Endothelial cell (in vitro differentiated cells): ENCODE measurements at regions not wholly inside any gene's neighbourhood (a gene's known extent, or its start where the extent isn't known, plus 50 kb on each side); places are given as distances from the start of the nearest gene placed in this dataset.

Experiments used
- DNase-seq: peaks from one replicate; pipeline ENCODE4 v3.0.0; 2021; ENCODE audit warnings: low spot score
- H3K27ac Mint-ChIP-seq: one replicate; pipeline ENCODE4 v1.8.0; 2021; ENCODE audit warnings: mixed read lengths, inconsistent platforms; ENCODE audit not compliant: unreplicated experiment
- H3K27me3 Mint-ChIP-seq: one replicate; pipeline ENCODE4 v1.8.0; 2021; ENCODE audit warnings: mild to moderate bottlenecking, moderate library complexity, mixed read lengths, inconsistent platforms; ENCODE audit not compliant: unreplicated experiment
- H3K36me3 Mint-ChIP-seq: one replicate; pipeline ENCODE4 v1.8.0; 2021; ENCODE audit warnings: mild to moderate bottlenecking, low read depth, mixed read lengths, inconsistent platforms; ENCODE audit not compliant: unreplicated experiment
- H3K4me1 Mint-ChIP-seq: one replicate; pipeline ENCODE4 v1.8.0; 2021; ENCODE audit warnings: mild to moderate bottlenecking, mixed read lengths, inconsistent platforms; ENCODE audit not compliant: unreplicated experiment
- H3K4me3 Mint-ChIP-seq: one replicate; pipeline ENCODE4 v1.8.0; 2021; ENCODE audit warnings: mild to moderate bottlenecking, mixed read lengths, inconsistent platforms; ENCODE audit not compliant: unreplicated experiment
- H3K9me3 Mint-ChIP-seq: one replicate; pipeline ENCODE4 v1.8.0; 2021; ENCODE audit warnings: mixed read lengths, inconsistent platforms; ENCODE audit not compliant: unreplicated experiment
- CTCF ChIP-seq: fragments of 200-600 bp; sonication (generic); IDR thresholded peaks from one replicate; pipeline ENCODE4 v1.5.0; 2021; ENCODE audit warnings: antibody characterized with exemption; ENCODE audit not compliant: unreplicated experiment

- Mint-ChIP-seq H3K36me3 (no peaks in the 10 kb centered on the region), H3K27me3 (no peaks in the 10 kb centered on the region), H3K9me3 (no peaks in the 10 kb centered on the region), H3K4me1 (peaks cover 10% of the 10 kb centered on the region), H3K4me3 (no peak overlapping the region), H3K27ac (no peak overlapping the region)
- no peak for TF ChIP-seq CTCF
- DNase-seq = no peak
These were observed 175.4 kb downstream of the SUCNR1 start for GRCh38 chr3:152048831-152049230.

- Mint-ChIP-seq H3K4me3 (no peak overlapping the region), H3K4me1 (peaks cover 10% of the 10 kb centered on the region), H3K9me3 (no peaks in the 10 kb centered on the region), H3K27ac (no peak overlapping the region), H3K36me3 (no peaks in the 10 kb centered on the region), H3K27me3 (no peaks in the 10 kb centered on the region)
- no peak for DNase-seq
- no peak for TF ChIP-seq CTCF
These were observed 177.5 kb downstream of the SUCNR1 start for GRCh38 chr3:152050903-152051302.

- H3K27me3 Mint-ChIP-seq = no peaks in the 10 kb centered on the region
- DNase-seq = no peak
- no peak for TF ChIP-seq CTCF
- H3K4me3 Mint-ChIP-seq = no peak overlapping the region
- H3K9me3 Mint-ChIP-seq = no peaks in the 10 kb centered on the region
- H3K4me1 Mint-ChIP-seq = peaks cover 10% of the 10 kb centered on the region
- H3K27ac Mint-ChIP-seq = no peak overlapping the region
- H3K36me3 Mint-ChIP-seq = no peaks in the 10 kb centered on the region
These were observed 178.3 kb downstream of the SUCNR1 start for GRCh38 chr3:152051501-152052404.

DNA sequence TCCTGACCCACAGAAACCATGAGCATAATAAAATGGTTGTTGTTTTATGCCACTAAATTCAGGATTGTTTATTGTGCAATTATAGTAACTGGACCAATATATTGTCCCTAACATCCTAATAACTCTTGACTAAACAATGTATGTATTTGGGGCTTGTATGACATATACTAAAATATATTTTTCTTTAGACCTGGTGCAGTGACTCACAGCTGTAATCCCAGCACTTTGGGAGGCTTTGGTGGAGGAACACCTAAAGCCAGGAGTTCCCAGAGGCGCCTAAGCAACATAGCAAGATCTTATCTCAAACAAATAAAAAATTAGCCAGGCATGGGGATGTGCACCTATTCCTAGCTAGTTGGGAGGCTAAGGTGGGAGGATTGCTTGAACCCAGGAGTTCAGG lies 180.4 kb downstream of the SUCNR1 start:
- H3K4me3 Mint-ChIP-seq = no peak overlapping the region
- no peak for TF ChIP-seq CTCF
- H3K27me3 Mint-ChIP-seq = no peaks in the 10 kb centered on the region
- no peaks in the 10 kb centered on the region for H3K9me3 Mint-ChIP-seq
- no peaks in the 10 kb centered on the region for H3K36me3 Mint-ChIP-seq
- DNase-seq = no peak
- no peak overlapping the region for H3K27ac Mint-ChIP-seq
- H3K4me1 Mint-ChIP-seq = no peaks in the 10 kb centered on the region

DNA sequence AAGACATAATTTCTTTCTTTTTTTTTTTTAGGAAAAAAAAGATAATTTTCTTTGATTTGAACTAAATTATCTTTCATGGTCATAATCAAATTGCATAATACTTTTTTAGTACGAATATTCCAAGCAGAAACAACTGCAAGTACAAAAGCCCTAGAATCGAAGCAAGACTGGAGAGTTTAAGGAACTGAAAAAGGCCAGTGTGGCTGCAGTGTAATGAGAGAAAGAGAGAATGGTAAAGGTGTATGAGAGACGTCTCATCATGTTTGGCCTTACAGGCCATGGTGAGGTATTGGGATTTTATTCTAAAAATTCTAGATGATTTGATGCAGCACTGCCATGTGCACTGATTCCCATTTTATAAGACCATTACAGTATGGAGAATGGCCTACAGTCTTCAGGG lies 180.9 kb downstream of the SUCNR1 start:
- Mint-ChIP-seq H3K4me3 (no peak overlapping the region), H3K27ac (no peak overlapping the region), H3K36me3 (no peaks in the 10 kb centered on the region), H3K4me1 (no peaks in the 10 kb centered on the region), H3K9me3 (no peaks in the 10 kb centered on the region), H3K27me3 (no peaks in the 10 kb centered on the region)
- DNase-seq = no peak
- TF ChIP-seq CTCF = no peak
